ENCODE measurements at regions not wholly inside any gene's neighbourhood (a gene's known extent, or its start where the extent isn't known, plus 50 kb on each side); places are given as distances from the start of the nearest gene placed in this dataset.

GRCh38 chr2:42881732-42882131 is 89.3 kb upstream of the HAAO start:
- Mint-ChIP-seq H3K4me3 (no peak overlapping the region), H3K27me3 (ENCODE audit: low read depth, poor library complexity) (peaks cover 12% of the 10 kb centered on the region), H3K9me3 (peaks cover 10% of the 10 kb centered on the region), H3K27ac (no peak overlapping the region), H3K4me1 (peaks cover 7% of the 10 kb centered on the region), H3K36me3 (ENCODE audit: low read depth) (no peaks in the 10 kb centered on the region)
- no peak for DNase-seq
- no peak for TF ChIP-seq CTCF (IDR thresholded peaks at IDR 0.05)

GRCh38 chr2:42880738-42881690 is 88.6 kb upstream of the HAAO start:
- no peak for DNase-seq

GRCh38 chr2:42879913-42880737 is 87.7 kb upstream of the HAAO start:
- Mint-ChIP-seq H3K27me3 (ENCODE audit: low read depth, poor library complexity) (peaks cover 9% of the 10 kb centered on the region), H3K4me3 (no peak overlapping the region), H3K9me3 (peaks cover 10% of the 10 kb centered on the region), H3K36me3 (ENCODE audit: low read depth) (no peaks in the 10 kb centered on the region), H3K4me1 (peaks cover 15% of the 10 kb centered on the region), H3K27ac (no peak overlapping the region)
- TF ChIP-seq CTCF (IDR thresholded peaks at IDR 0.05) = no peak
- no peak for DNase-seq

More at GRCh38 chr2:42880738-42881690, 88.6 kb upstream of the HAAO start:
- Mint-ChIP-seq H3K36me3 (ENCODE audit: low read depth) (no peaks in the 10 kb centered on the region), H3K9me3 (peaks cover 10% of the 10 kb centered on the region), H3K4me3 (no peak overlapping the region), H3K27me3 (ENCODE audit: low read depth, poor library complexity) (peaks cover 9% of the 10 kb centered on the region), H3K27ac (no peak overlapping the region), H3K4me1 (peaks cover 15% of the 10 kb centered on the region)
- no peak for TF ChIP-seq CTCF (IDR thresholded peaks at IDR 0.05)

- Mint-ChIP-seq H3K9me3 (peaks cover 10% of the 10 kb centered on the region), H3K4me3 (no peak overlapping the region), H3K27ac (no peak overlapping the region), H3K27me3 (ENCODE audit: low read depth, poor library complexity) (peaks cover 6% of the 10 kb centered on the region), H3K36me3 (ENCODE audit: low read depth) (no peaks in the 10 kb centered on the region), H3K4me1 (peaks cover 15% of the 10 kb centered on the region)
- no peak for DNase-seq
- TF ChIP-seq CTCF (IDR thresholded peaks at IDR 0.05) = no peak
Measured at GRCh38 chr2:42879121-42879705, 86.8 kb upstream of the HAAO start.

GRCh38 chr2:42878581-42878980 is 86.2 kb upstream of the HAAO start:
- TF ChIP-seq CTCF (IDR thresholded peaks at IDR 0.05) = no peak
- Mint-ChIP-seq H3K9me3 (peaks cover 10% of the 10 kb centered on the region), H3K27me3 (ENCODE audit: low read depth, poor library complexity) (peaks cover 3% of the 10 kb centered on the region), H3K36me3 (ENCODE audit: low read depth) (no peaks in the 10 kb centered on the region), H3K4me1 (peaks cover 15% of the 10 kb centered on the region), H3K4me3 (no peak overlapping the region), H3K27ac (no peak overlapping the region)
- DNase-seq = no peak

Measured in nephron progenitor cell (in vitro differentiated cells).